ENCODE measurements at regions not wholly inside any gene's neighbourhood (a gene's known extent, or its start where the extent isn't known, plus 50 kb on each side); places are given as distances from the start of the nearest gene placed in this dataset.

DNA sequence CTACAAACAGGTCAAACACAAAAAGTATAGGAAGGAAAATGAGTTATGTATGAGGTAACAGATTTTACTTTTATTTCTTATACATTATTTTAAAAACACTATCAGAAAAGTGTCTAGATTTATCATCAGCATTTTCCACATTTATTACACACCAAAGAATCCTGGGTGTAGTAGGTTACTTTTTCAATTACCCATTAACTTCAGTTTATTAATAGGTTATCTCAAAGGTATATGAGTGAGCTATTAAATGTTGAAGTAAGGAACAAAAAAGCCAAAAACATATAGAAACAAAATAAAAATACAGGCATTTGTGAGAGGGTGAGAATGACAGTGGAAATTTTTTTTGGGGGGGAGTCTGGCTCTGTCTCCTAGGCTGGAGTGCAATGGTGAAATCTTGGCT is 150.5 kb downstream of the SIM1 start:
- TF ChIP-seq, protein P1, sequence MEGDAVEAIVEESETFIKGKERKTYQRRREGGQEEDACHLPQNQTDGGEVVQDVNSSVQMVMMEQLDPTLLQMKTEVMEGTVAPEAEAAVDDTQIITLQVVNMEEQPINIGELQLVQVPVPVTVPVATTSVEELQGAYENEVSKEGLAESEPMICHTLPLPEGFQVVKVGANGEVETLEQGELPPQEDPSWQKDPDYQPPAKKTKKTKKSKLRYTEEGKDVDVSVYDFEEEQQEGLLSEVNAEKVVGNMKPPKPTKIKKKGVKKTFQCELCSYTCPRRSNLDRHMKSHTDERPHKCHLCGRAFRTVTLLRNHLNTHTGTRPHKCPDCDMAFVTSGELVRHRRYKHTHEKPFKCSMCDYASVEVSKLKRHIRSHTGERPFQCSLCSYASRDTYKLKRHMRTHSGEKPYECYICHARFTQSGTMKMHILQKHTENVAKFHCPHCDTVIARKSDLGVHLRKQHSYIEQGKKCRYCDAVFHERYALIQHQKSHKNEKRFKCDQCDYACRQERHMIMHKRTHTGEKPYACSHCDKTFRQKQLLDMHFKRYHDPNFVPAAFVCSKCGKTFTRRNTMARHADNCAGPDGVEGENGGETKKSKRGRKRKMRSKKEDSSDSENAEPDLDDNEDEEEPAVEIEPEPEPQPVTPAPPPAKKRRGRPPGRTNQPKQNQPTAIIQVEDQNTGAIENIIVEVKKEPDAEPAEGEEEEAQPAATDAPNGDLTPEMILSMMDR (IDR thresholded peaks at IDR 0.05; ENCODE audit: insufficient read depth, low read length, poor library complexity, severe bottlenecking) = no peak
- no peak for TF ChIP-seq EZH2phosphoT487 (conservative IDR thresholded peaks at IDR 0.05; ENCODE audit: low read length)
